K562 (cell line): ENCODE measurements at regions not wholly inside any gene's neighbourhood (a gene's known extent, or its start where the extent isn't known, plus 50 kb on each side); places are given as distances from the start of the nearest gene placed in this dataset.
A peak's percentile ranks its signal among the peaks of the same experiment; 100 is the strongest.

Experiments used
- ATAC-seq: fragments of 200-7000 bp; cut with Tn5 transposase; 3 replicates; pipeline ENCODE4 v1.9.1; 2020; ENCODE audit warnings: moderate library complexity
- BruUV-seq: library from RNA; stranded (reverse); fragments of 400-500 nt; replicated peaks from 2 replicates; lab custom pipeline; 2021; lab: Mats Ljungman, UMichigan
- CTCF ChIA-PET: fragments of 300-600 bp; formaldehyde crosslinking; extraction: SDS; loops from one replicate; lab custom pipeline; 2021; ENCODE audit warnings: low intra/inter-chr PET ratio; lab: Yijun Ruan, JAX
- POLR2A ChIA-PET: fragments of 300-600, 350-650 bp; sonication (Branson Sonifier 250); formaldehyde crosslinking; extraction: SDS; loops from one replicate; lab custom pipeline; 2021; ENCODE audit warnings: antibody characterized with exemption, inconsistent platforms; lab: Yijun Ruan, JAX
- DNase-seq, 4 experiments: peaks; one replicate each; pipeline versions ENCODE4 v3.0.0 to v3.0.0-alpha.2; 2011 to 2018; ENCODE audit warnings: low spot score in 3 of 4, mixed read lengths in 3 of 4; ENCODE audit errors: extremely low read depth in 1 of 4
- FAIRE-seq: peaks from 2 replicates; lab custom pipeline; 2011; peaks lifted over from hg19 to GRCh38; lab: Jason Lieb, UNC
- H2AFZ ChIP-seq: 2 replicates; pipeline ENCODE4 v1.6.0; 2011; ENCODE audit warnings: low read depth, low read length, control low read depth, inconsistent platforms
- H3K27ac ChIP-seq: fragments of 200-600 bp; 3 replicates; pipeline ENCODE4 v1.8.0; 2011; ENCODE audit warnings: low read depth, mild to moderate bottlenecking, control low read depth, inconsistent platforms, low read length, moderate library complexity, mixed read lengths; ENCODE audit errors: extremely low read depth
- H3K27me3 ChIP-seq, 2 experiments: fragments of 300-600 bp in 1 of 2; 2 replicates in 1 of 2; 3 replicates in 1 of 2; pipeline versions ENCODE4 v1.6.0 to v1.8.0; 2011; ENCODE audit warnings: inconsistent platforms in 2 of 2, low read length in 2 of 2, mild to moderate bottlenecking in 1 of 2, mixed read lengths in 1 of 2, moderate library complexity in 1 of 2; ENCODE audit not compliant: control insufficient read depth in 2 of 2, insufficient read depth in 2 of 2
- H3K36me3 ChIP-seq: fragments of 300-600 bp; 3 replicates; pipeline ENCODE4 v1.8.0; 2011; ENCODE audit warnings: mild to moderate bottlenecking, low read length, inconsistent platforms; ENCODE audit not compliant: control insufficient read depth, insufficient read depth
- H3K4me1 ChIP-seq, 2 experiments: fragments of 200-600 bp in 1 of 2; replicated peaks in 1 of 2; 2 replicates in 1 of 2; 3 replicates in 1 of 2; pipeline versions ENCODE4 v1.5.1 to v1.8.0; 2011; ENCODE audit warnings: inconsistent platforms in 2 of 2, low read length in 2 of 2, mild to moderate bottlenecking in 1 of 2, mixed read lengths in 1 of 2, moderate library complexity in 1 of 2; ENCODE audit not compliant: control insufficient read depth in 2 of 2, insufficient read depth in 2 of 2
- H3K4me2 ChIP-seq: 2 replicates; pipeline ENCODE4 v1.6.1; 2011; ENCODE audit warnings: low read length, control low read depth, inconsistent platforms, mixed read lengths; ENCODE audit not compliant: insufficient read depth
- H3K4me3 ChIP-seq: fragments of 200-600 bp; sonication (generic), shearing (Covaris generic); 2 replicates; pipeline ENCODE4 v1.5.1; 2016; ENCODE audit warnings: control low read depth, inconsistent platforms
- H3K79me2 ChIP-seq: fragments of 200-600 bp; 3 replicates; pipeline ENCODE4 v1.8.0; 2011; ENCODE audit warnings: low read length, inconsistent platforms; ENCODE audit not compliant: control insufficient read depth, insufficient read depth
- H3K9ac ChIP-seq, 2 experiments: 2 replicates each; pipeline versions ENCODE4 v1.6.0 to v1.6.1; 2011; ENCODE audit warnings: low read depth in 2 of 2, low read length in 2 of 2, control low read depth in 1 of 2, inconsistent platforms in 1 of 2, mild to moderate bottlenecking in 1 of 2, mixed read lengths in 1 of 2; ENCODE audit not compliant: insufficient read depth in 1 of 2
- H3K9me1 ChIP-seq: one replicate; pipeline ENCODE4 v1.6.0; 2011; ENCODE audit warnings: inconsistent platforms, mild to moderate bottlenecking, low read length, moderate library complexity; ENCODE audit not compliant: control insufficient read depth, insufficient read depth
- H3K9me3 ChIP-seq: replicated peaks from 2 replicates; pipeline ENCODE4 v1.5.1; 2011; ENCODE audit warnings: low read depth, low read length, inconsistent platforms; ENCODE audit not compliant: control insufficient read depth, insufficient read depth
- H4K20me1 ChIP-seq: replicated peaks from 2 replicates; pipeline ENCODE4 v1.6.1; 2011; ENCODE audit warnings: low read length, inconsistent platforms, mixed read lengths; ENCODE audit not compliant: control insufficient read depth, insufficient read depth
- C11orf30 ChIP-seq: fragments of 450-650 bp; IDR thresholded peaks from 2 replicates; pipeline ENCODE4 v1.6.1; 2016; ENCODE audit warnings: low read depth, mild to moderate bottlenecking
- ELF1 ChIP-seq: fragments of 200-800 bp; sonication (Bioruptor generic); IDR thresholded peaks from 2 replicates; pipeline ENCODE4 v1.6.1; 2016; ENCODE audit warnings: missing genetic modification characterization, missing compliant biosample characterization
- MAFF ChIP-seq: IDR thresholded peaks from 2 replicates; pipeline ENCODE4 v1.6.1; 2012; ENCODE audit warnings: low read length, improper control_type of control experiment
- MAFG ChIP-seq: fragments of 450-650 bp; conservative IDR thresholded peaks from 2 replicates; pipeline ENCODE4 v1.6.1; 2016; ENCODE audit warnings: missing genetic modification characterization, missing compliant biosample characterization
- MAFK ChIP-seq: IDR thresholded peaks from 2 replicates; pipeline ENCODE4 v1.6.1; 2011; ENCODE audit warnings: low read length, improper control_type of control experiment
- MEF2D ChIP-seq: conservative IDR thresholded peaks from 2 replicates; pipeline ENCODE4 v1.6.1; 2016; ENCODE audit warnings: low read depth, missing genetic modification characterization, missing compliant biosample characterization
- NCOA6 ChIP-seq: fragments of 450-650 bp; IDR thresholded peaks from 2 replicates; pipeline ENCODE4 v1.6.1; 2017; ENCODE audit warnings: mild to moderate bottlenecking
- ZNF316 ChIP-seq: fragments of 450-650 bp; IDR thresholded peaks from 2 replicates; pipeline ENCODE4 v1.6.1; 2016
- WGBS: fragments of 100-300 bp; shearing (Covaris generic); methylation state at CpG from one replicate; pipeline ENCODE4 v1.1.6; 2016; ENCODE audit warnings: low coverage, mixed read lengths; ENCODE audit not compliant: insufficient coverage; ENCODE audit errors: missing lambda C conversion rate; 5-methylcytosine and 5-hydroxymethylcytosine counted together
- in situ Hi-C: fragments of 300-500 bp; cut with MboI; formaldehyde crosslinking; loops from 4 replicates; pipeline ENCODE4 v1.15.0; 2018; ENCODE audit warnings: inconsistent platforms, mixed read lengths
- intact Hi-C: fragments of 100-400 bp; cut with micrococcal nuclease; formaldehyde crosslinking; loops from 2 replicates; pipeline ENCODE4 v1.14.2; 2022
- TF ChIP-seq, protein P1 (sequence below): sonication (generic); formaldehyde crosslinking; IDR thresholded peaks from 2 replicates; pipeline ENCODE4 v1.8.0; 2023; ENCODE audit warnings: mild to moderate bottlenecking, missing genetic modification reagents
- TF ChIP-seq, protein P2 (sequence below): fragments of 450-650 bp; IDR thresholded peaks from 2 replicates; pipeline ENCODE4 v1.6.1; 2017; ENCODE audit warnings: antibody characterized with exemption, mild to moderate bottlenecking

DNA sequence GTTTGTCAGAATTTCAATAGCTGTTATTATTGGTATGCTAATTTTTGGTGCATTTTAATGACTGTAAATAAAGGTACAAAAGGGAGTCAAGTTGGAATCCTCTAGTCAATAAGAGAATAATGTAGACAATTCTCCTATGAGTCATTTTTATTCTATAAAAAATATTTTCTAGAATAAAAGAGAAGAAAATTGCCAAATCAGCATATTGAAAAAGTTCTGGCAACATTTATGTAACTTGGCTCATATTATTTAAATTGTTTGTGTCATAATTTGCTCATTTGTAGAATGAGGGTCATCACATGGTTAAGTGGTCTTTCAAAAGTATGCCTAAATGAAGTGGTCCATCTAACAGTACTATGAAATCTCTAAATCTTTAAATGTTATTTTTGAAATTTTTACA lies 1719.8 kb upstream of the WWC1 start:
- in situ Hi-C loops (no loop called here), intact Hi-C loops (no loop called here)
- no peaks in the 10 kb centered on the region for H3K27me3 ChIP-seq
- no peaks in the 10 kb centered on the region for H3K4me1 ChIP-seq
- H3K79me2 ChIP-seq = no peaks in the 10 kb centered on the region
- ATAC-seq (no peak), DNase-seq (no peak)
- no peaks in the 10 kb centered on the region for H3K36me3 ChIP-seq
- H3K9ac ChIP-seq = no peak overlapping the region
- POLR2A ChIA-PET = no interaction called here
- no TSS peak for BruUV-seq
- H3K9me3 ChIP-seq = no peaks in the 10 kb centered on the region
- TF ChIP-seq MEF2D (tag) (no peak), NCOA6 (no peak), MAFK (peak; percentile 66), ZNF316 (peak; percentile 72), MAFF (peak; percentile 56), C11orf30 (peak; percentile 43; the same call in 1 of the 2 replicates), MAFG (tag) (peak; percentile 28; the same call in 1 of the 2 replicates)
- TF ChIP-seq, all 486 proteins: peak for 5
- CTCF ChIA-PET = no interaction called here
- H3K4me3 ChIP-seq = no peak overlapping the region
- H3K27ac ChIP-seq = no peak overlapping the region
- H4K20me1 ChIP-seq = no peaks in the 10 kb centered on the region
- H3K4me2 ChIP-seq = no peak overlapping the region
- H2AFZ ChIP-seq = no peak overlapping the region
- no peaks in the 10 kb centered on the region for H3K9me1 ChIP-seq
- FAIRE-seq = no peak

DNA sequence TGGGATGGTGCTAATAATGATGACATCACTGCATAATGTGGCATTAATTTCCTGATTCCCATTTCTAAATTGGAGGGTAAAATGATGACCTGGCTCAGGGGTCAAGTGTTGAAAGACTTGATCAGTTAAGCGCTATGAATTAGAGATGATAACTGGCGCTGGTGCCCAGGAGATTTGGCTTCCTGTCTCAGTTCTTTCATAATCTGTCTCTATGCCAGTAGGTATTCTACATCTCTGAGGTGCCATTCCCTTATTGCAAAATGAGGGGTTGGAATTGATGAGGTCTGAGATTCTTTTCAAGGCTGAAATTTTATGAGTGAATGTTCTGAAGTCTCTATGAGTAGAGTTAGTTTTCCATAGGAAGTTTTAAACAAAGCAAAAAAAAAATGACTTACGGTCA lies 1715.1 kb upstream of the WWC1 start:
- H3K9ac ChIP-seq = no peak overlapping the region
- in situ Hi-C loops = no loop called here
- intact Hi-C loops = no loop called here
- CTCF ChIA-PET = no interaction called here
- H3K79me2 ChIP-seq = no peaks in the 10 kb centered on the region
- no peaks in the 10 kb centered on the region for H4K20me1 ChIP-seq
- no peaks in the 10 kb centered on the region for H3K27me3 ChIP-seq
- no peaks in the 10 kb centered on the region for H3K36me3 ChIP-seq
- H3K4me2 ChIP-seq = no peak overlapping the region
- 2% methylated on average over 3 of the region's 3 CpGs for WGBS
- H3K4me3 ChIP-seq = no peak overlapping the region
- H3K9me3 ChIP-seq = no peaks in the 10 kb centered on the region
- no peak overlapping the region for H2AFZ ChIP-seq
- FAIRE-seq = no peak
- ATAC-seq = no peak
- no peaks in the 10 kb centered on the region for H3K4me1 ChIP-seq
- no peak overlapping the region for H3K27ac ChIP-seq
- no peaks in the 10 kb centered on the region for H3K9me1 ChIP-seq
- DNase-seq = no peak
- no TSS peak for BruUV-seq
- POLR2A ChIA-PET = interaction anchor here (0.6 kb wide), 1 partner anchor 720 kb away, joined by 3 read pairs; no protein-coding TSS in a partner anchor
- TF ChIP-seq C11orf30 (no peak), ELF1 (tag) (no peak)
- TF ChIP-seq, protein P1, sequence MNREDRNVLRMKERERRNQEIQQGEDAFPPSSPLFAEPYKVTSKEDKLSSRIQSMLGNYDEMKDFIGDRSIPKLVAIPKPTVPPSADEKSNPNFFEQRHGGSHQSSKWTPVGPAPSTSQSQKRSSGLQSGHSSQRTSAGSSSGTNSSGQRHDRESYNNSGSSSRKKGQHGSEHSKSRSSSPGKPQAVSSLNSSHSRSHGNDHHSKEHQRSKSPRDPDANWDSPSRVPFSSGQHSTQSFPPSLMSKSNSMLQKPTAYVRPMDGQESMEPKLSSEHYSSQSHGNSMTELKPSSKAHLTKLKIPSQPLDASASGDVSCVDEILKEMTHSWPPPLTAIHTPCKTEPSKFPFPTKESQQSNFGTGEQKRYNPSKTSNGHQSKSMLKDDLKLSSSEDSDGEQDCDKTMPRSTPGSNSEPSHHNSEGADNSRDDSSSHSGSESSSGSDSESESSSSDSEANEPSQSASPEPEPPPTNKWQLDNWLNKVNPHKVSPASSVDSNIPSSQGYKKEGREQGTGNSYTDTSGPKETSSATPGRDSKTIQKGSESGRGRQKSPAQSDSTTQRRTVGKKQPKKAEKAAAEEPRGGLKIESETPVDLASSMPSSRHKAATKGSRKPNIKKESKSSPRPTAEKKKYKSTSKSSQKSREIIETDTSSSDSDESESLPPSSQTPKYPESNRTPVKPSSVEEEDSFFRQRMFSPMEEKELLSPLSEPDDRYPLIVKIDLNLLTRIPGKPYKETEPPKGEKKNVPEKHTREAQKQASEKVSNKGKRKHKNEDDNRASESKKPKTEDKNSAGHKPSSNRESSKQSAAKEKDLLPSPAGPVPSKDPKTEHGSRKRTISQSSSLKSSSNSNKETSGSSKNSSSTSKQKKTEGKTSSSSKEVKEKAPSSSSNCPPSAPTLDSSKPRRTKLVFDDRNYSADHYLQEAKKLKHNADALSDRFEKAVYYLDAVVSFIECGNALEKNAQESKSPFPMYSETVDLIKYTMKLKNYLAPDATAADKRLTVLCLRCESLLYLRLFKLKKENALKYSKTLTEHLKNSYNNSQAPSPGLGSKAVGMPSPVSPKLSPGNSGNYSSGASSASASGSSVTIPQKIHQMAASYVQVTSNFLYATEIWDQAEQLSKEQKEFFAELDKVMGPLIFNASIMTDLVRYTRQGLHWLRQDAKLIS (CRISPR knock-in tag) = no peak
- TF ChIP-seq, protein P2, sequence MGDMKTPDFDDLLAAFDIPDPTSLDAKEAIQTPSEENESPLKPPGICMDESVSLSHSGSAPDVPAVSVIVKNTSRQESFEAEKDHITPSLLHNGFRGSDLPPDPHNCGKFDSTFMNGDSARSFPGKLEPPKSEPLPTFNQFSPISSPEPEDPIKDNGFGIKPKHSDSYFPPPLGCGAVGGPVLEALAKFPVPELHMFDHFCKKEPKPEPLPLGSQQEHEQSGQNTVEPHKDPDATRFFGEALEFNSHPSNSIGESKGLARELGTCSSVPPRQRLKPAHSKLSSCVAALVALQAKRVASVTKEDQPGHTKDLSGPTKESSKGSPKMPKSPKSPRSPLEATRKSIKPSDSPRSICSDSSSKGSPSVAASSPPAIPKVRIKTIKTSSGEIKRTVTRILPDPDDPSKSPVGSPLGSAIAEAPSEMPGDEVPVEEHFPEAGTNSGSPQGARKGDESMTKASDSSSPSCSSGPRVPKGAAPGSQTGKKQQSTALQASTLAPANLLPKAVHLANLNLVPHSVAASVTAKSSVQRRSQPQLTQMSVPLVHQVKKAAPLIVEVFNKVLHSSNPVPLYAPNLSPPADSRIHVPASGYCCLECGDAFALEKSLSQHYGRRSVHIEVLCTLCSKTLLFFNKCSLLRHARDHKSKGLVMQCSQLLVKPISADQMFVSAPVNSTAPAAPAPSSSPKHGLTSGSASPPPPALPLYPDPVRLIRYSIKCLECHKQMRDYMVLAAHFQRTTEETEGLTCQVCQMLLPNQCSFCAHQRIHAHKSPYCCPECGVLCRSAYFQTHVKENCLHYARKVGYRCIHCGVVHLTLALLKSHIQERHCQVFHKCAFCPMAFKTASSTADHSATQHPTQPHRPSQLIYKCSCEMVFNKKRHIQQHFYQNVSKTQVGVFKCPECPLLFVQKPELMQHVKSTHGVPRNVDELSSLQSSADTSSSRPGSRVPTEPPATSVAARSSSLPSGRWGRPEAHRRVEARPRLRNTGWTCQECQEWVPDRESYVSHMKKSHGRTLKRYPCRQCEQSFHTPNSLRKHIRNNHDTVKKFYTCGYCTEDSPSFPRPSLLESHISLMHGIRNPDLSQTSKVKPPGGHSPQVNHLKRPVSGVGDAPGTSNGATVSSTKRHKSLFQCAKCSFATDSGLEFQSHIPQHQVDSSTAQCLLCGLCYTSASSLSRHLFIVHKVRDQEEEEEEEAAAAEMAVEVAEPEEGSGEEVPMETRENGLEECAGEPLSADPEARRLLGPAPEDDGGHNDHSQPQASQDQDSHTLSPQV = no peak
